ENCODE measurements at regions not wholly inside any gene's neighbourhood (a gene's known extent, or its start where the extent isn't known, plus 50 kb on each side); places are given as distances from the start of the nearest gene placed in this dataset.

DNA sequence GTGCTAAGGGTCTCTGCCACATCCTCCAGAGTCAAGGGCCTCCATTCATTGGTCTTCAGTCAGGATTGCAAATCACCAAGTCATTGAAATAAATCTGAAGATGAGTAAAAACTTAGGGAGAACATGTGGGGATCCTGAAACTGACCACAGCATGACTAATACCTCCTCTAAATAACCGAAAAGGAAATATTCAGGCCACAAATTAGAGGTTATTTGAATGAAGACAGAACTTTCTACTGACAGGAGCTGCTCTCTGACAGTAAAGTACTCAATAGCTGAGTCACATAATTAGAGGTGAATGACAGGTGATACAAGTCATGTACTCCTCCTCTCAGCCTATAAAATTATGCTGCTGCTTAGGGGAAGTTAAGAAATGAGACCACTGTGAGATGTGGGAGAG is 240.2 kb upstream of the F9 start:
- no peaks in the 10 kb centered on the region for H3K4me1 ChIP-seq (ENCODE audit: control insufficient read depth in 1 of 2, insufficient read depth in 2 of 2, low read length in 2 of 2)
- H3K36me3 ChIP-seq (ENCODE audit: control insufficient read depth in 1 of 2, insufficient read depth in 2 of 2, low read length in 2 of 2): no peaks in the 10 kb centered on the region
- no peaks in the 10 kb centered on the region for H3K9me3 ChIP-seq (ENCODE audit: control insufficient read depth in 1 of 2, low read length in 2 of 2)
- no peak overlapping the region for H3K27ac ChIP-seq (ENCODE audit: low read length)
- no peak overlapping the region for H3K4me3 ChIP-seq (ENCODE audit: low read depth in 1 of 2, low read length in 2 of 2)
- no peaks in the 10 kb centered on the region for H3K27me3 ChIP-seq (ENCODE audit: low read depth, low read length)

DNA sequence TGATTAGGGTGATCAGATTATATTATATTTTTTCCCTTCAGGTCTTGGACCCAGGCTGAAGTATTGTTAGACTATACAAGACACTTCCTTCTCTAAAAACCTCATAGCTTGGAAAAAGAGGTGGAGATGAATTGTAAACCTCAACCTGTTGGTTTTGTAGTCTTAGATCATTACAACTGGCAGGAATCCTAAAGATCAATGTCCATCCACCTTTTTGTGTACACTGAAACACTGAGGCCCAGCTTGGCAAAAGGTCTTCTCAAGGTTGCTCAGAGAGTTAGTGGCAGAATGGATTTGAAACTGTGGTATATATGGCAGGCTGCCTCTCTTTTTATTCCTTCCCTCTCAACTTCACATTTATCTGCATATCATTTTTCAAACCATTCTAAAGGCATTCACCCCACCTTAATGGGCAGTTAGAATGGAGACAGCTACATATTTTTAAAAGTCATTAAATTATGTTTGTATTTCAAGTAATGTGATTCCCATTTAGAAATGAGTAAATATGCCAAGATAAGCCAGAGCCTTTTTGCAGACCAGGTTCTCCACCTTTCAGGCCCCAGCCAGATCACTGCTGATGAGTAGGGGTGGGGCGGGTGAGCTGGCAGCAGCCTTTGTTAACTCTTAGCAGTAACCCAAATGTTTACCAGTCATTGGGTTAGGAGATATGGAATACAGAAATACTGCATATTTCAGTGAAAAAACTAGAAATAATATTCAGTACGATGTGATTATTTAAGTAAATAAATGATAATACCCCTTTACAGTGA is 243.2 kb upstream of the F9 start:
- Histone ChIP-seq H3K36me3 (ENCODE audit: control insufficient read depth in 1 of 2, insufficient read depth in 2 of 2, low read length in 2 of 2) (no peaks in the 10 kb centered on the region), H3K27me3 (ENCODE audit: low read depth, low read length) (no peaks in the 10 kb centered on the region), H3K4me1 (ENCODE audit: control insufficient read depth in 1 of 2, insufficient read depth in 2 of 2, low read length in 2 of 2) (no peaks in the 10 kb centered on the region), H3K27ac (ENCODE audit: low read length) (no peak overlapping the region), H3K4me3 (ENCODE audit: low read depth in 1 of 2, low read length in 2 of 2) (no peak overlapping the region), H3K9me3 (ENCODE audit: control insufficient read depth in 1 of 2, low read length in 2 of 2) (no peaks in the 10 kb centered on the region)

DNA sequence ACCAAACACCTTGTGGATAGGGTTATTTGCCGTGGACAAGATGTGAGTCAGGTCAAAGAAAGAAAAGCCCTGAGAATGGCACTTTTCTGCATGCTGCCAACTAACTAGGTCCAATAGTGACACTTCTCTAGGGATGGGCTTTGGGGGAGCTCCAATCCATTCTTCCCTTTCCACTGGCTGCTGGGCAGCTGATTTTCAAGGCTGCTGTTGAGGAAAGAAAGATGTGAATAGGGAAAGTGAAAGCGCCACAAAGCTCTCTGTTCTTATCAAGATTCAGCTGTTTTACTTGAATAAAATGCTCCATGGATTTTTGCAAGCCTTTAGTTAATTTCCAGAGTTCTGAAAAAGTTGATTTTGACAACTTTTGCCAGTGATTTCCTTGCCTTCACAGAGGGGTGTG is 244.2 kb upstream of the F9 start:
- H3K27ac ChIP-seq (ENCODE audit: low read length): no peak overlapping the region
- H3K4me1 ChIP-seq (ENCODE audit: control insufficient read depth in 1 of 2, insufficient read depth in 2 of 2, low read length in 2 of 2): no peaks in the 10 kb centered on the region
- no peaks in the 10 kb centered on the region for H3K36me3 ChIP-seq (ENCODE audit: control insufficient read depth in 1 of 2, insufficient read depth in 2 of 2, low read length in 2 of 2)
- no peaks in the 10 kb centered on the region for H3K27me3 ChIP-seq (ENCODE audit: low read depth, low read length)
- no peak overlapping the region for H3K4me3 ChIP-seq (ENCODE audit: low read depth in 1 of 2, low read length in 2 of 2)
- H3K9me3 ChIP-seq (ENCODE audit: control insufficient read depth in 1 of 2, low read length in 2 of 2): no peaks in the 10 kb centered on the region

DNA sequence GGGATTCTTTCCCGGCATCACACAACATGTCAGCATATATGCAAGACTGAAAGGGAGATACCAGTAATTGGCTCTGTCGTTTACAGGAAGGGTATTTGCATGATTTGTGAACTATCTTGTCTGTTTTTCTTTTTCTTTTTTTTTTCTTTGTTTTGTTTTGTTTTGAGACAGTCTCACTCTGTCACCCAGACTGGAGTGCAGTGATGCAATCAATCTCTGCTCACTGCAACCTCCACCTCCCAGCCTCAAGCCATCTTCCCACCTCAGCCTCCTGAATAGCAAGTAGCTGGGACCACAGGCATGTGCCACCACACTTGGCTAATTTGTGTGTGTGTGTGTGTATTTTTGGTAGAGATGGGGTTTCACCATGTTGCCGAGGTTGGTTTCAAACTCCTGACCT is 262.7 kb upstream of the F9 start:
- Histone ChIP-seq H3K27me3 (ENCODE audit: low read depth, low read length) (no peaks in the 10 kb centered on the region), H3K4me1 (ENCODE audit: control insufficient read depth in 1 of 2, insufficient read depth in 2 of 2, low read length in 2 of 2) (no peaks in the 10 kb centered on the region), H3K4me3 (ENCODE audit: low read depth in 1 of 2, low read length in 2 of 2) (no peak overlapping the region), H3K9me3 (ENCODE audit: control insufficient read depth in 1 of 2, low read length in 2 of 2) (no peaks in the 10 kb centered on the region), H3K36me3 (ENCODE audit: control insufficient read depth in 1 of 2, insufficient read depth in 2 of 2, low read length in 2 of 2) (no peaks in the 10 kb centered on the region), H3K27ac (ENCODE audit: low read length) (no peak overlapping the region)

DNA sequence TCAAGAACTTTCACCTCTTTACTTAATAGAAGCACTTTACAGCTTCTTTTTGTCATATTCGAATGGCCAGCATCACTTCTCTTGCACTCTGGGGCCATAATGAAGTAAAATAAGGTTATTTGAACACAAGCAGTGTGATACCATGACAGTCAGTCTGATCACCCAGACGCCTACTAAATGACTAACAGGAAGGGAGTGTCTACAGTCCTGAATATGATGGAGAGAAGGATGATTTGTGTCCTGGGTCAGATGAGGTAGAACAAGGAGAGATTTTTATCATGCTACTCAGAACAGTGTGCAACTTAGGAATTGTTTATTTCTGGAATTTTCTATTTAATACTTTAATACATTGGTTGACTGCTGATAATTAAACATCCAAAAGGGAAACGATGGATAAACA is 284.2 kb upstream of the F9 start:
- Histone ChIP-seq H3K27ac (ENCODE audit: low read length) (no peak overlapping the region), H3K9me3 (ENCODE audit: control insufficient read depth in 1 of 2, low read length in 2 of 2) (no peaks in the 10 kb centered on the region), H3K36me3 (ENCODE audit: control insufficient read depth in 1 of 2, insufficient read depth in 2 of 2, low read length in 2 of 2) (no peaks in the 10 kb centered on the region), H3K27me3 (ENCODE audit: low read depth, low read length) (no peaks in the 10 kb centered on the region), H3K4me3 (ENCODE audit: low read depth in 1 of 2, low read length in 2 of 2) (no peak overlapping the region), H3K4me1 (ENCODE audit: control insufficient read depth in 1 of 2, insufficient read depth in 2 of 2, low read length in 2 of 2) (no peaks in the 10 kb centered on the region)

DNA sequence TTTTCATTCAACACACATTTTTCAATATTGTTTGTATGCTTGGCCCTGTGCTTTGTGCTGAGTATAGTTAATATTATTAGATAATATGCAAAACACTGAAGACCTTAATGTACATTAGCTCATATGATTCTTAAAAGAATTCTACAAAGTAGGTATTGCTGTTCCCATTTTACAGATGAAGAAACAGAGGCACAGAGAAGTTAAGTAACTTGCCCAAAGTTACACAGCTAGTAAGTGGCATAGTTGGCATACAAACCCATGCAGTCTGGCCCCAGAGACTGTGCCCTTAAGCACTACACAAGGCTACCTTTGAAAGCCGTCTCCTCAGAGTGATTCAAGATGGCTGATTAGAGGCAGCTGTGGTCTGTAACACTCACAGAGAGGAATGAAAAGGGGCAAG is 293.4 kb upstream of the F9 start:
- no peaks in the 10 kb centered on the region for H3K4me1 ChIP-seq (ENCODE audit: control insufficient read depth in 1 of 2, insufficient read depth in 2 of 2, low read length in 2 of 2)
- H3K27me3 ChIP-seq (ENCODE audit: low read depth, low read length): no peaks in the 10 kb centered on the region
- H3K4me3 ChIP-seq (ENCODE audit: low read depth in 1 of 2, low read length in 2 of 2): no peak overlapping the region
- no peak overlapping the region for H3K27ac ChIP-seq (ENCODE audit: low read length)
- H3K36me3 ChIP-seq (ENCODE audit: control insufficient read depth in 1 of 2, insufficient read depth in 2 of 2, low read length in 2 of 2): no peaks in the 10 kb centered on the region
- no peaks in the 10 kb centered on the region for H3K9me3 ChIP-seq (ENCODE audit: control insufficient read depth in 1 of 2, low read length in 2 of 2)

DNA sequence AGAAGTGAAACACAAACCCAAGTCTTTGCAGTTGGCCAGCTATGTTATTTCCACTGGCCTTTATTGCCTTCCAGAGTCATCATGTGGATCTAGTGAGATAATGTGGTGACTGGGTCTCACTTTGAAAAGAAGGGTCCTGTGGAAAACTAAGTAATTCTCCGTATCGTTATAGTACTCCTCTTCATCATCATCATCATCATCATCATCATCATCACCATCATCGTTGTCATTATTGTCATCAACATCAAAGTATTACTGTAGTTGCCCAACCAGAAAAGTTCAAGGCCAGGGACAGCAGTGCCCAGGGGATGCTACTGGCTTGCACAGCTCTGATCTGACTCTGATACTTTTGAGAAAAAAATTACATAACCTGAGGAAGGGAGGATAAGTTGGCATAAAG is 295.6 kb upstream of the F9 start:
- Histone ChIP-seq H3K9me3 (ENCODE audit: control insufficient read depth in 1 of 2, low read length in 2 of 2) (no peaks in the 10 kb centered on the region), H3K4me3 (ENCODE audit: low read depth in 1 of 2, low read length in 2 of 2) (no peak overlapping the region), H3K36me3 (ENCODE audit: control insufficient read depth in 1 of 2, insufficient read depth in 2 of 2, low read length in 2 of 2) (no peaks in the 10 kb centered on the region), H3K27me3 (ENCODE audit: low read depth, low read length) (no peaks in the 10 kb centered on the region), H3K4me1 (ENCODE audit: control insufficient read depth in 1 of 2, insufficient read depth in 2 of 2, low read length in 2 of 2) (no peaks in the 10 kb centered on the region), H3K27ac (ENCODE audit: low read length) (no peak overlapping the region)

DNA sequence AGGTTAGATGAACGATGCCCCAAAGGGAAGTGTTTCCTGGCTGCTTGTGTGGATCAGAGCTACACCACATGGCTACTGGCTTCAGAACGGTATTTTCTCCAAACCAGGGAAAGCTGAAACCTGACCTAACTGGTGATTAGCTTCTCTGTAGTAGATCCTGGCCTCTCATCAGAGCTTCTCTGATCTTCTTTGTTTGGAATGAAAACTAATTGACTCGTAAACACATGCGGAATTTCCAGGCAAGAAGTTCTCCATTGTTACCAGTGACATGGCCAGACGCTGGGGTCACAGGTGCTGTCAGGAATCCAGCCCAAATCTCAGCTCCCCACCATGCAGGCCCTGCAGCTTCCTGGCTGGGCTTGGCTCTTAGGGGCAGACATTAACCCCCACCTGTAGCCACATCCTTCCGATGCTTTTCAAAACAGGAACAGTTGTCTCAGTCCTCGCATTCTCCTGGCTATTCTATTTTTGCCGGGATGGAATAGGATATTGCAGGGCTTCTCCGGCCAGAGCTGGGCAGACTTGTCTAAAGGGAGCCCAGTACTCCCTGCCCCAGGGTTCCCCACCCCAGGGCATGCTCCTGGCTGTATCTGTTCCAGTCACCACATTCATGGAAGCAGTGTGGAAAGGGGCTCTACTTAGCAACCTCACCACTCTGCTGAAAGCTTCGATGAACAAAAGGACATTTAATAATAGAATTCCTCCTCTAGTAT is 305.4 kb upstream of the F9 start:
- Histone ChIP-seq H3K27me3 (ENCODE audit: low read depth, low read length) (no peaks in the 10 kb centered on the region), H3K36me3 (ENCODE audit: control insufficient read depth in 1 of 2, insufficient read depth in 2 of 2, low read length in 2 of 2) (no peaks in the 10 kb centered on the region), H3K9me3 (ENCODE audit: control insufficient read depth in 1 of 2, low read length in 2 of 2) (no peaks in the 10 kb centered on the region), H3K27ac (ENCODE audit: low read length) (no peak overlapping the region), H3K4me1 (ENCODE audit: control insufficient read depth in 1 of 2, insufficient read depth in 2 of 2, low read length in 2 of 2) (no peaks in the 10 kb centered on the region), H3K4me3 (ENCODE audit: low read depth in 1 of 2, low read length in 2 of 2) (no peak overlapping the region)

DNA sequence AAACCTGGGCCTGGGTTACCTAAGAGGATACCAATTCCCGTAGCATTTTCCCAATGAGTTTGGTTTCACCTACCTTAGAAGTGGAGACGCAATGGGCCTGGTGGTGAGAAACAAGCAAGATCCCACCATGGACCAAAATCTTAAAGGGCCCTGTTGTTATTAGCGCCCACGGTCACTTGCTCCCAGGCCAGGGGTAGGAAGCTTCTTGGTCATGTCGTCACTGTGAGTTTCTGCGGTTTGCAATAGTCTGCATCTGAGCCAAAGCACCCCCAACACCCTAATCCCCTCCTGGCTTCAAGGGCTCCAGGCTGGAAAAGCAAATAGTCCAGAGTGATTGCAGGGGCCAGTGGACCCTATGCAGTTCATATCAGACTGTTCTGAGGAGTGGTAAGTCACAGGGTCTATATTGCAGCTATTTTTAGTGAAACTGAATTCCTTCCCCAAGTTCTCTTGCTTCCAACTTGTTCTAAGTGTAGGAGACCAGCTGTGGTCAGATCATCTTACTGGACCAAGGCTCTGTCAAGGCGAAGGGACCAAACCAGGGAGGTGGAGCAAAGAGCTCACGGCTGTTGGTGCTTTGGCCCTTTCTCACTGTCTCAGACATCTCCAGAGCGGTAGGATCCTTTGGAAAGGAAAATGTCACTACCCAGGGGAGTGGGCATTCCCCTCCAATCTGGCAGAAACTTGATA is 307.9 kb upstream of the F9 start:
- Histone ChIP-seq H3K9me3 (ENCODE audit: control insufficient read depth in 1 of 2, low read length in 2 of 2) (no peaks in the 10 kb centered on the region), H3K27me3 (ENCODE audit: low read depth, low read length) (no peaks in the 10 kb centered on the region), H3K36me3 (ENCODE audit: control insufficient read depth in 1 of 2, insufficient read depth in 2 of 2, low read length in 2 of 2) (no peaks in the 10 kb centered on the region), H3K4me3 (ENCODE audit: low read depth in 1 of 2, low read length in 2 of 2) (no peak overlapping the region), H3K4me1 (ENCODE audit: control insufficient read depth in 1 of 2, insufficient read depth in 2 of 2, low read length in 2 of 2) (no peaks in the 10 kb centered on the region), H3K27ac (ENCODE audit: low read length) (no peak overlapping the region)

DNA sequence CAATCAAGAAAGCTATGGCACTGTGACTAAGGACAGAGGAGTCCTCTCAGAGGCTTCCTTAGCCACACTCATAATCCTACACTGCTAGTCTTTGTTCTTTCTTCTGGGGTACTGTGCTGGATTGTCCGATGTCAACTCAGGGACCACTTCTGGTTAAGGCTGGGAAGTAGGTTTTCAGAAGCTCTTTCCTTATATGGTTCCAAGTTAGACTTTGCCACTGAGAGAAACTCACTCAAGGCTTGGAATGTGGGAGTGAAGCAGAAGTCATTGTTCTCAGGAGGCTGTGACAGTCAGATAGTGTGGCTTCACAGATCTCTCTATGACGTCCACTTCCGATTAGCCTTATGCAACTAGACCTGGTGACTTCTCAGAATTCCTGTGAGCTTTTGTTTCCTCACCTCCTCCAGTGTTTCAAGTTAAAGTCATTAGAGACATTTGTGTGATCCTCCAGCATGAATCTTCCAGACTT is 317.3 kb upstream of the F9 start:
- Histone ChIP-seq H3K27me3 (ENCODE audit: low read depth, low read length) (no peaks in the 10 kb centered on the region), H3K36me3 (ENCODE audit: control insufficient read depth in 1 of 2, insufficient read depth in 2 of 2, low read length in 2 of 2) (no peaks in the 10 kb centered on the region), H3K9me3 (ENCODE audit: control insufficient read depth in 1 of 2, low read length in 2 of 2) (no peaks in the 10 kb centered on the region), H3K27ac (ENCODE audit: low read length) (no peak overlapping the region), H3K4me1 (ENCODE audit: control insufficient read depth in 1 of 2, insufficient read depth in 2 of 2, low read length in 2 of 2) (no peaks in the 10 kb centered on the region), H3K4me3 (ENCODE audit: low read depth in 1 of 2, low read length in 2 of 2) (no peak overlapping the region)

DNA sequence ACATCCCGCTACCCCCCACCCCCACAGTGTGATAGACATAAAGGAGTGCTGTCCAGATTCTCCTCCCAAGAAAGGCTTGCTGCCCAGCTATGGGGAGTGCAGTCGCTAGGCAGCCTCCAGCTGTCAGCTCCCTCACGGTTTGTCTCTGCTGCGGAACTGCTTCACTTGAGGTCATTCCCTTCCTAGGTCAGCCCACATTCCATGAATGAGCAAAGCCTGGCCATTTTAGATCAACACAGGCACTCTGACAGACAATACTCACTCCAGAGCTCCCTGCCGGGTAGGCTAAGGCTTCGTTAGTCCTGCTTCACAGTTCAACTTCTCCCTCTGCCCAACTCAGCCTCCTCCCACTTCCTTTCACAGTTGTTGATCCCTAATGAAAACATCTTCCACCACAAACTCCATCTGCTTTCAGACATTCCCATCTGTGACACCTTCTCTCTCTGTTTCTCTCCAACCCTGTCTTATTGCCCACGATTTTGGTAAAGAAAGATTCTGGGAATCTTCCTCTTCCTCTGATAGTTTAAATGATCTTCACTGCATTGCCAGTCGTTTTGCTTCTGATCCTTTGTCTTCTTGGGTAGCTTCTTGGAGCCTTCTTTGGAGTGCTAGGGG is 318.9 kb upstream of the F9 start:
- Histone ChIP-seq H3K9me3 (ENCODE audit: control insufficient read depth in 1 of 2, low read length in 2 of 2) (no peaks in the 10 kb centered on the region), H3K36me3 (ENCODE audit: control insufficient read depth in 1 of 2, insufficient read depth in 2 of 2, low read length in 2 of 2) (no peaks in the 10 kb centered on the region), H3K4me3 (ENCODE audit: low read depth in 1 of 2, low read length in 2 of 2) (no peak overlapping the region), H3K27me3 (ENCODE audit: low read depth, low read length) (no peaks in the 10 kb centered on the region), H3K4me1 (ENCODE audit: control insufficient read depth in 1 of 2, insufficient read depth in 2 of 2, low read length in 2 of 2) (no peaks in the 10 kb centered on the region), H3K27ac (ENCODE audit: low read length) (no peak overlapping the region)
